ENCODE measurements at regions not wholly inside any gene's neighbourhood (a gene's known extent, or its start where the extent isn't known, plus 50 kb on each side); places are given as distances from the start of the nearest gene placed in this dataset.

DNA sequence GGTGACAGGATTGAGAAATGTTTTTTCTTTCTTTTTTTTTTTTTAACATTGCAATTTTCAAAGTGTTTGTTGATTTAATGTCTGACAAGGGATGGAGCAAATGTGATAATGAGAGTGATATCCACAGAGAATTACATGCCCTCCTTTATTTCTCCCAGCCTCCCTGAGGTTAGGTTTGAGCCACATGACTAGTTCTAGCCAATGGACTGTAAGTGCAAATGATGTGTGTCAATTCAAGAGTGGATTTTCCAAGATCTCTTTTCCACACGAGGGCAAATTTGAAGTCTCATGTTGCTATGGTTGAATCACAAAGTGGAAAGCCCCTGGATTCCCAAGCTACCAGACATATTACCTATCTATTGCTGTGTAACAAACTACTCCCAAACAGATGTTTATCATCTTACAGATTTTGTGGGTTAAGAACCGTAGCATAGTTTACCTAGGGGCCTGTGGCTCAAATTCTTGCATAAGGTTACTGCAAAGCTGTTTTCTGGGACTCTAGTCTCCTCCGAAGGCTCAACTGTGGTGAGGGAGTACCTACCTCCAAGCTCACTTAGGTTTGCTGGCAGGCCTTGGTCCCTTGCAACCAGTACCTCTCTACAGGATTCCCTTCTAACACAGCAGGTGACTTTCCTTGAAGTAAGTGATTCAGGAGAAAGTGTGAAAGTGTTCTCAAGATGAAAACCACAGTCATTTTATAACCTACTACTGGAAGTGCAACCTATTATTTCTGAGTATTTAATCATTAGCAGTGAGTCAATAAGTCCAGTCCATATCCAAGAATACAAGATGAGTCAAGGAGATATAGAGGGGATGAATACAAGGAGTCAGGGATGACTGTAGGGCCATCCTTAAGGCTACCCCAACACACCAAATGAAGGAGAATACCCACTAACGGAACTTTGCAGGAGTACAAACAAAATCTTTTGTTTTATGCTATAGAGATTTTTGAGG lies 533.6 kb downstream of the PTPRC start:
- TF ChIP-seq CTCF (IDR thresholded peaks at IDR 0.05) = no peak
- H3K27ac ChIP-seq = no peak overlapping the region
- no peaks in the 10 kb centered on the region for H3K4me1 ChIP-seq

DNA sequence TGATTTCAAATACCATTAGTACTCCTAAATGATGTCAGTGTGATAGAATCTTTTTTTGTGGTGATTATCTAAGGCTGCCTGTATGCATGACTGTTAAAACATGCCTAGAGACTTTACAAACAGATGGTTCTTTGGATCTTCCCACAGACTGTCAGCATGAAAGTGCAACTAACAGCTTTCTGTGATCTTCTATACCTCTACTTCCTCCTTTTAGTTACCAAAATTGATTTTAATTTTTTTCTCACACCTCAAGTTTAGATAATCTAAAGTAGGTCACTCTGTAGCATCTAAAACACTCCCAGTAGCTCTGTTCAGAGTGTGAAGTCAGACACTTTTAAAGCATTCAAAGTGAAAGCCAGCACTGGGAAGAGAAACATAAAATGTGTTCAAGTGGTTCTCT lies 534.5 kb downstream of the PTPRC start:
- Histone ChIP-seq H3K4me1 (no peaks in the 10 kb centered on the region), H3K27ac (no peak overlapping the region), H3K36me3 (no peaks in the 10 kb centered on the region), H3K4me3 (no peak overlapping the region), H3K9me3 (no peaks in the 10 kb centered on the region), H3K27me3 (no peaks in the 10 kb centered on the region)
- no peak for TF ChIP-seq CTCF (IDR thresholded peaks at IDR 0.05)
- DNase-seq (ENCODE audit: low spot score) = no peak

More for the DNA sequence above, 533.6 kb downstream of the PTPRC start:
- H3K4me3 ChIP-seq = no peak overlapping the region
- DNase-seq (ENCODE audit: low spot score) = no peak
- no peaks in the 10 kb centered on the region for H3K9me3 ChIP-seq
- no peaks in the 10 kb centered on the region for H3K36me3 ChIP-seq
- H3K27me3 ChIP-seq = no peaks in the 10 kb centered on the region

- Histone ChIP-seq H3K36me3 (no peaks in the 10 kb centered on the region), H3K9me3 (no peaks in the 10 kb centered on the region), H3K4me3 (no peak overlapping the region), H3K27ac (no peak overlapping the region), H3K4me1 (no peaks in the 10 kb centered on the region), H3K27me3 (no peaks in the 10 kb centered on the region)
- DNase-seq (ENCODE audit: low spot score) = no peak
- TF ChIP-seq CTCF (IDR thresholded peaks at IDR 0.05) = no peak
Observed at GRCh38 chr1:199174336-199174735, 535.5 kb downstream of the PTPRC start.

DNA sequence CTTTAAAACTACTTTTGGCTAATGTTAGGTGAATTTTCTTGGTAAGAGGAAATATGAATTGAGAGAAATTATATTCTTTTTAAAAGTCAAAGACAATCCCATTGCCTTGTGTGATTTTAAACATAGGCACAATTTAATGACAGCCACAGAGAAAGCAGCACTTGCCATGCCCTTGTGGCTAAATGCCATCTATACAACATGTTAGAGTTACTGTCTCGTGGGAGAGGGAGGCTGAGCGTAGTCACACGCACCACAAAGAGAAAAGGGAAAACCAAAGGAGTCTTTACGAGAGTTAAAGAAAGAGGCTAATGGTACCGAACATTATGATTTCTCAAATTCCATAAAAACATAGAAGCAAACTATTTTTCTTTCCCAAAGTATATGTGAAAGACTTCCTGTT lies 537.9 kb downstream of the PTPRC start:
- H3K27me3 ChIP-seq = no peaks in the 10 kb centered on the region
- no peak for DNase-seq (ENCODE audit: low spot score)
- no peak overlapping the region for H3K4me3 ChIP-seq
- TF ChIP-seq CTCF (IDR thresholded peaks at IDR 0.05) = no peak
- no peaks in the 10 kb centered on the region for H3K36me3 ChIP-seq
- H3K27ac ChIP-seq = no peak overlapping the region
- H3K9me3 ChIP-seq = no peaks in the 10 kb centered on the region
- H3K4me1 ChIP-seq = peaks cover 0 to 6% of the 10 kb centered on the region in 2 donors

DNA sequence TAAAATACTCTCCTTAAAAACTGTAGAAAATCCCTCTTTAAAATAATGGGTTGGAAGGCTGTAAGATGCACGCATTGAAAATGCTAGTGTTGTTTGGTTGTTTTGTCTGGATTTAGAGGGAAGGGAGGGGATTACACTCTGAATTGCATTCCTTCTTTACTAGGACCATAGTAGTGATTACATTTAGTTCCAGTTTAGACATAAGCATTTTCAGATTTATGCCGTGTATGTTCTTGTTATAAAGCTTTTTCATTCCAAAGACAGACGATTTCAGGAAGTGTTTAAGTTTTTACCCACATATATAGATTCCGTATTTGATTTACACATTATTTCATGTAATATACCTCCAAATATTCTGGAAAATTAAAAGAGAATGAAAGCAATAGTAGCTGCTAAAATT lies 538.4 kb downstream of the PTPRC start:
- TF ChIP-seq CTCF (IDR thresholded peaks at IDR 0.05) = no peak
- DNase-seq (ENCODE audit: low spot score) = no peak
- H3K4me1 ChIP-seq = peaks cover 0 to 6% of the 10 kb centered on the region in 2 donors
- no peaks in the 10 kb centered on the region for H3K36me3 ChIP-seq
- H3K4me3 ChIP-seq = no peak overlapping the region
- H3K27ac ChIP-seq = no peak overlapping the region
- H3K27me3 ChIP-seq = no peaks in the 10 kb centered on the region
- no peaks in the 10 kb centered on the region for H3K9me3 ChIP-seq

Measured in right atrium auricular region (tissue), 2 donors.